Epithelial cell of proximal tubule (primary cell): ENCODE measurements at regions not wholly inside any gene's neighbourhood (a gene's known extent, or its start where the extent isn't known, plus 50 kb on each side); places are given as distances from the start of the nearest gene placed in this dataset.

Source experiments
- DNase-seq: peaks from one replicate; pipeline ENCODE4 v3.0.0-alpha.2; 2011; ENCODE audit warnings: low read depth
- H3K4me3 ChIP-seq: 2 replicates; pipeline ENCODE4 v1.5.1; 2011; ENCODE audit warnings: low read depth, mild to moderate bottlenecking, low read length
- CTCF ChIP-seq: conservative IDR thresholded peaks from 2 replicates; pipeline ENCODE4 v1.5.1; 2012; ENCODE audit warnings: low read depth, mild to moderate bottlenecking, low read length

DNA sequence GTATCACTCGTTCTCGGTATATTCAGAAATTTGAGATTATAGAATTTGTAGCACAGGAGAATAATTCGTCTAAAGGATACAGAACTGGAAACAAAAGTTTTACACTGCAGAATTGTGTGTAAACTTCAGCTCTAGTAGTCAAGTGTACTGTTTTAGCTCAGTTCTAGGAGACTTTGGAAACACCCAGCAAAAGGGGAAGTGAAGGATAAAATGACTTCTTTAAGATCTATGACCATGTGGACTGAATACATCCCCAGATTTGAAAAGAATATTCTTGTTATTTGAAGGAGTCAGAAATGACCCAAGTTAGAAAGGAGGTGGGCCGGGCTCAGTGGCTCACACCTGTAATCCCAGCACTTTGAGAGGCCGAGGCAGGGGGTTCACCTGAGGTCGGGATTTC lies 174.0 kb upstream of the FOXQ1 start:
- H3K4me3 ChIP-seq: no peak overlapping the region
- TF ChIP-seq CTCF: no peak
- DNase-seq: no peak

DNA sequence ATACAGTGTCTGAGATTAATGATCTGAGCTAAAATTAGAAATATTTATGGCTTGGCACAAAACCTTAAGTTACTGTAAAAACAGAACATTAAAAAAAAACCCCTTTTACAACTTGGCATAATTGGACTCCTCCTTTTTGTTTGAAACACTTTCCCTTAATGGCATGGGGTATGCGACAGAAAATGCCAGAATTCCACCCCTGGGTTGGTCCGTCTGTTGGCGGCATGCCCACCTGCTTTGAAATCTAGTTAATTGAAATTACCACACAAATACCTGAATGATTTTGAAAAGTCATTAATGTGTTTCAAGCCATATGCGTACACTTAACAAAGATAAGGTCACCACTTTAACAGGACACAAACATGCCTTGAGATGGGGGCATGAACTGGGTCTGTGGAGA lies 175.1 kb upstream of the FOXQ1 start:
- peak overlapping the region; percentile 13 for H3K4me3 ChIP-seq
- TF ChIP-seq CTCF: no peak
- DNase-seq: no peak

DNA sequence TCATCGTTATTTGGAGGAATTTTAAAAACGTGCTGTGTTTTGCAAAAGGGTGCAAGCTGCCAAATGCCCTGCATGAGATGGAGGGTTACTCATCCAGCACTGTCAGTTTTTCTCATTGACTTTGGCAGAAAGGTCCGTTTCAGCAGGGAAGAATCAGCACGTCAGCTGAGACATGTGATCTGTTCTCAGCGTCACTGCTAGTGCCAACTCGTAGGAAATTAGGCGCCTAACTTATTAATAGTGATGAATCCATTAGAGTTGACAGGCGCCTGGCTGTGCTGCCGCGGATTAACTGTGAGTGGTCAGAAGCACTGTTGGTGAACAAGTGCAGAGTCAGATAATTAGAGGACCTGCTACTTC lies 175.5 kb upstream of the FOXQ1 start:
- H3K4me3 ChIP-seq: peak overlapping the region; percentile 13
- DNase-seq: peak; percentile 86
- no peak for TF ChIP-seq CTCF

- H3K4me3 ChIP-seq: peak overlapping the region; percentile 11
- DNase-seq: peak; percentile 50
- no peak for TF ChIP-seq CTCF
These were observed 176.0 kb upstream of the FOXQ1 start for GRCh38 chr6:1135726-1136414.

GRCh38 chr6:1131285-1132079 lies 180.4 kb upstream of the FOXQ1 start:
- H3K4me3 ChIP-seq: no peak overlapping the region
- TF ChIP-seq CTCF: no peak
- peak; percentile 98 for DNase-seq

- no peak for TF ChIP-seq CTCF
- H3K4me3 ChIP-seq: peak overlapping the region; percentile 3
- no peak for DNase-seq
These were observed 181.2 kb upstream of the FOXQ1 start for GRCh38 chr6:1130709-1131108.
